GM21367 (cell line): ENCODE measurements at regions not wholly inside any gene's neighbourhood (a gene's known extent, or its start where the extent isn't known, plus 50 kb on each side); places are given as distances from the start of the nearest gene placed in this dataset.

ENCODE experiments used
- ATAC-seq: cut with Tn5 transposase; IDR thresholded peaks from one replicate; pipeline ENCODE4 v1.9.1; 2021; ENCODE audit not compliant: unreplicated experiment

- no peak for ATAC-seq
These were observed 349.2 kb downstream of the GADD45G start for GRCh38 chr9:89953824-89954615.

GRCh38 chr9:89955144-89955543 lies 350.3 kb downstream of the GADD45G start:
- no peak for ATAC-seq

GRCh38 chr9:89955626-89956025 lies 350.8 kb downstream of the GADD45G start:
- ATAC-seq: no peak

- ATAC-seq: no peak
These were observed 351.5 kb downstream of the GADD45G start for GRCh38 chr9:89956331-89956730.

GRCh38 chr9:89956907-89957306 lies 352.1 kb downstream of the GADD45G start:
- ATAC-seq: no peak

- ATAC-seq: no peak
These were observed 353.3 kb downstream of the GADD45G start for GRCh38 chr9:89958086-89958485.

GRCh38 chr9:89961616-89962341 lies 357.0 kb downstream of the GADD45G start:
- ATAC-seq: no peak

GRCh38 chr9:89963280-89963679 lies 358.5 kb downstream of the GADD45G start:
- no peak for ATAC-seq

GRCh38 chr9:89967527-89967926 lies 362.7 kb downstream of the GADD45G start:
- no peak for ATAC-seq

- no peak for ATAC-seq
These were observed 364.4 kb downstream of the GADD45G start for GRCh38 chr9:89969156-89969675.

- no peak for ATAC-seq
These were observed 365.2 kb downstream of the GADD45G start for GRCh38 chr9:89969881-89970639.

GRCh38 chr9:89970701-89971100 lies 365.9 kb downstream of the GADD45G start:
- ATAC-seq: no peak

GRCh38 chr9:89972535-89972934 lies 367.7 kb downstream of the GADD45G start:
- ATAC-seq: no peak

- no peak for ATAC-seq
These were observed 369.8 kb downstream of the GADD45G start for GRCh38 chr9:89974582-89974981.

GRCh38 chr9:89975024-89975423 lies 370.2 kb downstream of the GADD45G start:
- ATAC-seq: no peak

GRCh38 chr9:89975630-89976029 lies 370.8 kb downstream of the GADD45G start:
- ATAC-seq: no peak

GRCh38 chr9:89978185-89978584 lies 373.4 kb downstream of the GADD45G start:
- ATAC-seq: no peak

GRCh38 chr9:89980600-89980999 lies 375.8 kb downstream of the GADD45G start:
- ATAC-seq: no peak

- no peak for ATAC-seq
These were observed 377.2 kb downstream of the GADD45G start for GRCh38 chr9:89982016-89982415.

- ATAC-seq: no peak
These were observed 378.6 kb downstream of the GADD45G start for GRCh38 chr9:89983411-89983810.

- ATAC-seq: no peak
These were observed 379.4 kb downstream of the GADD45G start for GRCh38 chr9:89984214-89984613.
